Germinal center (tissue), 1 donor: ENCODE measurements at regions not wholly inside any gene's neighbourhood (a gene's known extent, or its start where the extent isn't known, plus 50 kb on each side); places are given as distances from the start of the nearest gene placed in this dataset.
"Not testable (repeated sequence)": the region's sequence is repeated elsewhere in the genome, so short reads cannot be mapped to it uniquely, and the experiment has no call there.

ENCODE experiments used
- DNase-seq: peaks from one replicate; pipeline ENCODE4 v3.0.0; 2012; ENCODE audit warnings: mixed read lengths, low spot score

DNA sequence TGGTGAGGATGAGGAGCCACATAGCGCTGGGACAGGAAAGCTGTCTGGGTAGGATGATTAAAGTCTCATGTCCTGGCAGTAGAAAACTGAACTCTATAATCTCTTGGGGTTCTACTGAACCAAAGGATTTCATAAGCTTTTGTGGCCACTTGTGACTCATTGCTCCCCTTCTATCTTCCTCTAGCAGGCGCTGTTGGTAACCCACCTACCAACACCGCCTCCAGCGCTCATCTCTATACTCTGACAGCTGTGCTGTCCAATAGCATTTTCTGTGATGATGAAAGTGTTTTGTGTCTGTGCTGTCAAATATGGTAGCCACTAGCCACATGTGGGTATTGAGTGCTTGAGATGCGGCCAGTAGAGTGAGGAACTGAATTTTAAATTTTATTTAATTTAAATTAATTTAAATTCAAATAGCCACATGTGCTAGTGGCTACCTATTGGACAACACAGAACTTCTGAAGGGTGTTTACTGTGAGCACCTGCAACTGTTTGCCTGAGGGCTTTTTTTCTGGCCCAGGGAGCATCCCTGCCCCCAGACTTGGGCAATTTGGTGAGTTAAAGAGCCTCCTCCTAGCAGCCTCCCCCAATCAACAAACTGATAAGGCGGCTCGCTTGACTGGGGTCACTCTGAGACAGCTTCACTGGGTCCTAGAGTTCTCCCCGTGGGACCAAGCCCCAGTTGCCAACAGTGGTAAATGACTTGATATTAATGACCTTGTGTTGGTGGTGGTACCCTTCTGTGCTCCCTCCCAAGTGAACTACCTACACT lies 169.2 kb upstream of the ATP6AP2 start:
- no peak for DNase-seq

DNA sequence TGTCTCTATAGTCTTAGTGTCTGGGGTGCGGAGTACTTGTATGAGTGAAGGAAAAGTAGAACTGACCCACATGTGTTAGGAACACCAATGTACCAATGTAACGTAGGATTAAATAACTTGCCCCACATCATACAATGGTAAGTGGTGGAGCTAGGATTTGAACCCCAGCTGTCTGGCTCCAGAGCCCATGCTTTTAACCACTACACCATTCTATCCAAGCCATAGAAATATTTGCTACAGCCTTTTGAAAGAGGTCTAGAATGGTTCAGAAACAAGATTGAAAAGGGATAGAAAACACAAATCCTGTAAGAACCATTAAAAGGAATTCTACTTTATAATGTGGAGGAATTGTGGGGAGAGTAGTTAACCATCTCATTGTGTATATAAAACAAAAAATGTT lies 169.9 kb upstream of the ATP6AP2 start:
- DNase-seq: no peak

- peak; percentile 24 for DNase-seq
Observed at GRCh38 chrX:40406330-40406859, 174.4 kb upstream of the ATP6AP2 start.

- DNase-seq: no peak
Observed at GRCh38 chrX:40405399-40405798, 175.4 kb upstream of the ATP6AP2 start.

DNA sequence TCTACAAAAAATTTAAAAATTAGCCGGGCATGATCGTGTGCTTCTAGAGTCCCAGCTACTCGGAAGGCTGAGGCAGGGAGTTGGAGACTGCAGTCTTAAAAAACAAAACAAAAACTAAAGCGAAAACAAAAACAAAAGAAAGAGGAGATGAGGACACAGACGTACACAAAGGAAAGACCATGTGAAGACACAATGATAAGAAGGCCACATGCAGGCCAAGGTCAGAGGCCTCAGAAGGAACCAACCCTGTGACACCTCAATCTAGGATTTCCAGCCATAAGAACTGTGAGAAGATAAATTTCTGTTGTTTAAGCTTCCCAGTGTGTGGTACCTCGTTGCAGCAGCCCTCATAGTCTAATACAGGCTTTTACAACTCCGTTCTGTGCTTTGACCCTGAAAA lies 177.0 kb upstream of the ATP6AP2 start:
- no peak for DNase-seq

DNA sequence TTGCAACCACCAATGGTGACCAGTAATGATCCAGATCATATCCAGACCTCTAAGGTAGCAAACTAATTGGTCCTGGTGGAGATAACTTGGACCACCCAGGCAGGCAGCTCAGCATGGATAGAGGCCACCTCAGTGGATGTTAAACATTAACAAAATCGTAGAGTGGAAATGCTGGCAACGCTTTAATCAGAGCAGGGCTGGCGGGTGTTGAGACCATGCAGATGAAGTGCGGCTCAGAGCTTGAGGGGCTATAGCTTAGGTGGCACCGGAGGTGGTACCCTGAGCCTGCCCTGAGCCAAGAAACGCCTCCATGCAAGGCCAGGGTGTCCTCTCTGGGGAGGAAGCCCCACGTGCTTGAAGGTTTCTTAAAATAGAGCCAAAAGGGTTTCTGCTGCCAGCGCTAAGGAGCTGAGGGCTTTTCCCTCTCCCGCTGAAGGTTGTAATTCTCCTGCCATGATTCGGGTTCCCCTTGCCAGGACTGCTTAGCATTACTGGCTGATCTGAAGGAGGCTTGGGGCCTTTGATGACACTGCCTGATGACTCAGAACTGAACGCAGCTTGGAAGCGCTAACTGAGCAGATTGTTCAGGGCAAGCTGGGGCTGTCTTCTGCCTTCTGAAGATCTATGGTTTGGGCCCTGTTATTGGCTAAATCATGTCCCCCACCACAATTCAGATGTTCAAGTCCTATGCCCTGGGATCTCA lies 177.8 kb upstream of the ATP6AP2 start:
- DNase-seq: no peak

GRCh38 chrX:40395102-40395501 lies 185.7 kb upstream of the ATP6AP2 start:
- DNase-seq: no peak

DNA sequence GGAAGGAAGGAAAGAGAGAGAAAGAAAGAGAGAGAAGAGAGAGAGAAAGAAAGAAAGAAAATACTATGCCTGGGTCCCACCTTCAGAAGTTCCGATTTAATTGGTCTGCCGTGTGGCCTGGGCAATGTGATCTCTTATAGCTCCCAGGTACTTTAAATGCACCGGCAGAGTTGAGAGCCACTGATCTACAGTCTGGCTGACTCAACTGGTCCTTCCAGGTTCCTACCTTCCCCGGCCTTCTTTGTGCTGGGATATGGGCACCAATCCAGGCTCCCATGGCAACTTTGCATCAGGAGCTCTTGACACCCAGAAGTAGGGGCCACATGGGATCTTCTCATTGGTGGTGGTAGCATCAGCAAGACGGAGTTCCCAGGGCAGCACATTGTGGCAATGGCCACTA lies 186.5 kb upstream of the ATP6AP2 start:
- DNase-seq: no peak

DNA sequence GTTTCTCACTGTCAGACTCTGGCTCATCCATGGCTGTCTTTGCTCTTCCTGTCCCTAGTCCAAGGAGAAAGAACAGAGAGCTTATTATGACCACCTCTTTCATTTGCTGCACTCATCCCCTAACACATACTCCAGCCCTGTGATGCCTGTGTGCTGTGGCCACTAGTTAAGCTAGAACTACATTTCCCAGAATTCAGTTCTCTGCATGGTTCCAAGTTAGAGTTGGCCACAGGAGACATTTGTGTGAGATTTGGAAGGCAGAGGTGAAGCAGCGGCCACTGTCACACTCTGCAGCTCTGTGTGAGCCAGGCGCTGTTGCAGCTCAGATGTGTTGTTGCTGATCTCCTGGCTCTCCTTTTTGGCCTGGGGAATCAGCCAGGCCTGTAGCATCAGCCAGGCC lies 188.2 kb upstream of the ATP6AP2 start:
- no peak for DNase-seq

DNA sequence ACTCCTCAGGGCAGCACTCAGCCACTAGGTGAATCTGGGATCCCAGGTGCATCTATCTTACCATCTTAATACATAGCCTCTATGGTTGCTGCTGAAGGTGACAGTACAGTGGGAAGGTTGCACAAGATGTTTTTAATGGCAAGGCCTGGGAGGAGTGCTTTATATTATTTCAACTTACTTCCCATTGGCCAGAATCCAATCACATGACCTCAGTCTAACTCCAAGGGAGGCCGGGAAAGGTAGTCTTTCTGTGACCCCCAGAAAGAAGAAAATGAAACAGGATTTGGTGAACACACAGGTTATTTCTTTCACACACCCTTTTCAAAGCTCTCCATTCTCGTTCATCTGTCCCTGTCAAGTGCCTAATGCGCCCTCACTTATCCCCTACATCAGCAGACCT lies 189.1 kb upstream of the ATP6AP2 start:
- no peak for DNase-seq

DNA sequence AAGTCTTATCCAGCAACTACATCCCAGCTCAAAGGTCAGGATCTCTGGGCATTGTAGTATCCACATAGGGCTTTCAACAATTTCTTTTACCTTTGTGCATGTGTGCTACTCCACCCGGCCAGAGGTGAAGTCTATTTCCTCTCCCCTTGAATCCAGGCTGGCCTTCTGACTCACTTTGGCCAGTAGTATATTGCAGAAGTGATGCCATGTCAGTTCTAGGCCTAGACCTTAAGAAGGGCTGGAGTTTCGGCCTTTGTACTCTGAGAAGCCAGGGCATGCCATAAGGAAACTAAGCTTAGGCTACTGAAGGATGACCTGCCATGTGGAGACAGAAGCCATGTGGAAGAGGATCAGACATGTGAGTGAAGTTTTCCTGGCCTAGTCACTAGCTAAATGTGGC lies 191.2 kb upstream of the ATP6AP2 start:
- DNase-seq: no peak

- DNase-seq: no peak
Observed at GRCh38 chrX:40388441-40388840, 192.3 kb upstream of the ATP6AP2 start.

- DNase-seq: not testable (repeated sequence)
Observed at GRCh38 chrX:40387869-40388268, 192.9 kb upstream of the ATP6AP2 start.

DNA sequence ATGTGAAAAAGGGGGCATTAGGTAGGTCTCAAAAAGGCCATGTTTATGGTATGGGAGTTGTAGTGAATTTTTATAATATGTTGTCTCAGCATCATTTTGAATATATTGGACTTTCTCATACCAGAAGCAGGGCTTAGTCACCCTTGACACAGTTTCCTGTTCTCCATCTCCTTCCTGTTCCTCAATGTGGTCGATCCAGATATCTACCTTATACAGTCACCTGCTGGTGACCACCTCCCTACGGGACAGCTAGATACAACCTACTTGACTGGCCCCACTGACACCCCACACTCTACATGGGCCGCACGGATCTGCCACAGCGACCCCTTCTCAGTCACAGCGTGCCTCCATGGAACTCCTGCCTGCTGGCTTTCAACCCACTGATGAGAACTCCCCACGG lies 193.5 kb upstream of the ATP6AP2 start:
- not testable (repeated sequence) for DNase-seq

- no peak for DNase-seq
Observed at GRCh38 chrX:40385682-40386081, 195.1 kb upstream of the ATP6AP2 start.

DNA sequence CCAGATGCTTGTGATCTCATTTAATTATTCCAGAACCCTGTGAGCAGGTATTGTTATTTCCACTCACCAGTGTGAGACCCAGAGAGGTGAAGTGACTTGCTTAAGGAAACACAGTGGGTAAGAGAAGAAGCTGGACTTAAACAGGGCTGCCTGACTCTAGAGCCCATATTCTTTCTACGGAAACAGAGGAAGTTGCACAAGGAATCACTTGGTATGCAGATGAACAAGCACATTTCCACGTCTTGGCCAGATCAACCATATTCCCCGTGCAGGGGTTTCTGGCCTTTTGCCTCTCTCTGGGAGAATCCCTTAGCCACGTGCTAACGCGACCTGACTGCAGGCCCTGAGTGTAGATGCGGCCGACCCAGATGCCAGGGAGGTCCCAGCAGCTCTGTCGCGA lies 195.5 kb upstream of the ATP6AP2 start:
- DNase-seq: no peak

GRCh38 chrX:40383969-40384368 lies 196.8 kb upstream of the ATP6AP2 start:
- no peak for DNase-seq

DNA sequence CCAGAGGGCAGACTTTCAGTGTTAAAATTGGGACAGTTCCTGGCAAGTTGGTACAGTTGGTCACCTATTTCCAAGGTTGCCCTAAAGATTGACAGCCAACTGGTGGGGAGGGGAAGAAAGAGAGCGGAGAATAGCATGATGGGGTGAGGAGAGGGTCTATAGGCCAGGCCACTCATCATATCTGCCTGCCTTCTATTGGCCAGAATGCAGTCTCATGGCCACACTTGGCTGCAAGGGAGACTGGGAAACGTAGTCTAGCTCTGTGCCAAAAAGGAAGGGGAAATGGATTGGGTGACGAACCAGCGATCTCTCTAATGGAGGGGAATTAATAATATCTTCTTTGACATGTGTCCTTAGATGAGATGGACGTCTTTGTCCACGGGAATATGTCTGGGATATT lies 197.4 kb upstream of the ATP6AP2 start:
- no peak for DNase-seq

DNA sequence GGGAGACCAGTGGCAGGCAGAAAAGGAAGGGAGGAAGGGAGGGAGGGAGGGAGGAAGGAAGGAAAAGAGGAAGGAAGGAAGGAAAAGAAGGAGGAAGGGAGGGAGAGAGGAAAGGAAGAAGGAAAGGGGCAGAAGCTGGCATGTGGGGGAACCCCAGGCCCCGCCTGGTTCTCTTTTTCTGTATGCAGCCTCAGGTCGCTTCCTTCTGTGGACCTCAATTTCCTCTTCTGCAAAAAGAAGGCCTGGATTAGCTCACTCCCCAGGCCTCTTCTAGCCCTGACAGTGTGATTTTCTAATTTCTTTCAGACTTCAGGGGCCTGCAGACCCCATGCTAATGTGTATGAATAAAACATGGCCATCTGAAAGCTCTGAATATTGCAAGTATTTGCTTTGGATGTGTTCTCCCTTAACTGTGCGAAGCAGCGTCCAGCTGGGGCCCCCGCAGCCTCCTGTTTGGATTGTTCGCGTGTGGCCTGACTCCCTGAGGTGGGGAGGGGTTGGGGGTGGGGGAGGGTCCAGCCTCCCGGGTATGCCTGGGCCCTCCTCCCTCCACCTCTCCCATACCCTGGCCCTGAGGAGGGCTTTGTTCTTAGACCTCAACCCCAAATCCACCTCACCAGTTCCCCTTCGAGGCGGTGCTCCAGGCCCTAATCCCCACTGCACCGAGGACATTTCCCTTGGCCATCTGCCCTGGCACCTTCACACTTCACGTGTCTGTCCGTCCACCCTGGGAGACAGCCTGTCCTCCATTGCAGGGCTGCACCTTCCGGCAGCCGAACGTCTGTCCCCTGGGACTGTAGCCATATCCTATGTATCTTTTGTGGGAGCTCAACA lies 199.9 kb upstream of the ATP6AP2 start:
- no peak for DNase-seq

- DNase-seq: no peak
Observed at GRCh38 chrX:40377684-40378083, 203.1 kb upstream of the ATP6AP2 start.

- DNase-seq: no peak
Observed at GRCh38 chrX:40374486-40374885, 206.3 kb upstream of the ATP6AP2 start.

- no peak for DNase-seq
Observed at GRCh38 chrX:40373641-40374040, 207.1 kb upstream of the ATP6AP2 start.

- DNase-seq: no peak
Observed at GRCh38 chrX:40373025-40373424, 207.7 kb upstream of the ATP6AP2 start.
